ENCODE measurements at regions not wholly inside any gene's neighbourhood (a gene's known extent, or its start where the extent isn't known, plus 50 kb on each side); places are given as distances from the start of the nearest gene placed in this dataset.

- H3K4me3 ChIP-seq (ENCODE audit: control extremely low read depth in 1 of 5, extremely low read depth in 1 of 5, insufficient read depth in 1 of 5, low read depth in 2 of 5, low read length in 4 of 5) = no peak overlapping the region
- H3K79me2 ChIP-seq (ENCODE audit: control insufficient read depth, insufficient read depth, low read length) = no peaks in the 10 kb centered on the region
- CTCF ChIA-PET = no interaction called here
- no peaks in the 10 kb centered on the region for H3K4me1 ChIP-seq (ENCODE audit: control insufficient read depth in 2 of 2, insufficient read depth in 2 of 2, low read length in 2 of 2)
- no peak overlapping the region for H3K4me2 ChIP-seq (replicated peaks; ENCODE audit: low read depth, low read length, poor library complexity, severe bottlenecking)
- intact Hi-C loops (cut with micrococcal nuclease) = no loop called here
- H3K36me3 ChIP-seq (replicated peaks in 1 of 2; ENCODE audit: control extremely low read depth in 1 of 2, control insufficient read depth in 1 of 2, extremely low read depth in 1 of 2, insufficient read depth in 2 of 2, low read length in 1 of 2) = no peaks in the 10 kb centered on the region
- POLR2A ChIA-PET = no interaction called here
- H3K9me3 ChIP-seq (ENCODE audit: control extremely low read depth in 1 of 3, control insufficient read depth in 2 of 3, insufficient read depth in 1 of 3, low read length in 2 of 3) = no peaks in the 10 kb centered on the region
- WGBS (ENCODE audit: insufficient coverage) = 81% methylated on average over 2 of the region's 2 CpGs
- Mint-ChIP-seq H3K27ac (no peak overlapping the region), H3K27me3 (no peaks in the 10 kb centered on the region), H3K4me1 (peaks cover 3% of the 10 kb centered on the region), H3K4me3 (no peak overlapping the region), H3K9me3 (ENCODE audit: insufficient read depth) (no peaks in the 10 kb centered on the region)
- ATAC-seq (ENCODE audit: low read depth) (no peak), DNase-seq (no peak)
- H4K20me1 ChIP-seq (ENCODE audit: control insufficient read depth, insufficient read depth, low read length, poor library complexity, severe bottlenecking) = no peaks in the 10 kb centered on the region
- no peaks in the 10 kb centered on the region for H3K27me3 ChIP-seq (replicated peaks in 1 of 4; ENCODE audit: control extremely low read depth in 1 of 4, control insufficient read depth in 3 of 4, insufficient read depth in 4 of 4, low read length in 3 of 4)
- no peak overlapping the region for H2AFZ ChIP-seq (ENCODE audit: insufficient read depth, low read depth, low read length, poor library complexity, severe bottlenecking)
- H3K27ac ChIP-seq (ENCODE audit: low read length in 2 of 2) = no peak overlapping the region
- H3K9ac ChIP-seq (ENCODE audit: low read length) = no peak overlapping the region
- TF ChIP-seq EZH2 (IDR thresholded peaks at IDR 0.05; ENCODE audit: borderline replicate concordance, insufficient read depth, low read depth, low read length, poor library complexity, severe bottlenecking) (no peak), CTCF (IDR thresholded peaks at IDR 0.05) (no peak)
Observed at GRCh38 chr4:128639541-128640270, 169.8 kb upstream of the JADE1 start.

- Histone ChIP-seq H2AFZ (ENCODE audit: insufficient read depth, low read depth, low read length, poor library complexity, severe bottlenecking) (no peak overlapping the region), H3K27ac (ENCODE audit: low read length in 2 of 2) (no peak overlapping the region), H3K27me3 (replicated peaks in 1 of 4; ENCODE audit: control extremely low read depth in 1 of 4, control insufficient read depth in 3 of 4, insufficient read depth in 4 of 4, low read length in 3 of 4) (no peaks in the 10 kb centered on the region), H3K9me3 (ENCODE audit: control extremely low read depth in 1 of 3, control insufficient read depth in 2 of 3, insufficient read depth in 1 of 3, low read length in 2 of 3) (no peaks in the 10 kb centered on the region), H4K20me1 (ENCODE audit: control insufficient read depth, insufficient read depth, low read length, poor library complexity, severe bottlenecking) (no peaks in the 10 kb centered on the region), H3K4me2 (replicated peaks; ENCODE audit: low read depth, low read length, poor library complexity, severe bottlenecking) (no peak overlapping the region), H3K4me3 (ENCODE audit: control extremely low read depth in 1 of 5, extremely low read depth in 1 of 5, insufficient read depth in 1 of 5, low read depth in 2 of 5, low read length in 4 of 5) (no peak overlapping the region), H3K79me2 (ENCODE audit: control insufficient read depth, insufficient read depth, low read length) (no peaks in the 10 kb centered on the region), H3K36me3 (replicated peaks in 1 of 2; ENCODE audit: control extremely low read depth in 1 of 2, control insufficient read depth in 1 of 2, extremely low read depth in 1 of 2, insufficient read depth in 2 of 2, low read length in 1 of 2) (no peaks in the 10 kb centered on the region), H3K4me1 (ENCODE audit: control insufficient read depth in 2 of 2, insufficient read depth in 2 of 2, low read length in 2 of 2) (no peaks in the 10 kb centered on the region), H3K9ac (ENCODE audit: low read length) (no peak overlapping the region)
- ChIA-PET CTCF (no interaction called here), POLR2A (no interaction called here)
- Mint-ChIP-seq H3K9me3 (ENCODE audit: insufficient read depth) (no peaks in the 10 kb centered on the region), H3K4me1 (peaks cover 5% of the 10 kb centered on the region), H3K27me3 (peaks cover 4% of the 10 kb centered on the region), H3K4me3 (no peak overlapping the region), H3K27ac (no peak overlapping the region)
- DNase-seq (no peak), ATAC-seq (ENCODE audit: low read depth) (no peak)
- intact Hi-C loops (cut with micrococcal nuclease) = no loop called here
- no peak for TF ChIP-seq CTCF (IDR thresholded peaks at IDR 0.05)
- TF ChIP-seq EZH2 (IDR thresholded peaks at IDR 0.05; ENCODE audit: borderline replicate concordance, insufficient read depth, low read depth, low read length, poor library complexity, severe bottlenecking) = no peak
- no CpG with 5 or more reads among the region's 2 CpGs for WGBS (ENCODE audit: insufficient coverage)
Observed at GRCh38 chr4:128636906-128637305, 172.6 kb upstream of the JADE1 start.
